D721Med (cell line): ENCODE measurements at regions not wholly inside any gene's neighbourhood (a gene's known extent, or its start where the extent isn't known, plus 50 kb on each side); places are given as distances from the start of the nearest gene placed in this dataset.

Experiments
- DNase-seq: peaks from one replicate; pipeline ENCODE4 v3.0.0; 2011; ENCODE audit warnings: low spot score; ENCODE audit not compliant: insufficient read length
- FAIRE-seq: peaks from 2 replicates; lab custom pipeline; 2011; peaks lifted over from hg19 to GRCh38; lab: Jason Lieb, UNC
- TF ChIP-seq, protein P1 (sequence below): IDR thresholded peaks from 2 replicates; pipeline ENCODE4 v1.5.1; 2012; ENCODE audit warnings: mild to moderate bottlenecking, control low read depth; ENCODE audit not compliant: insufficient read depth; ENCODE audit errors: missing control alignments

DNA sequence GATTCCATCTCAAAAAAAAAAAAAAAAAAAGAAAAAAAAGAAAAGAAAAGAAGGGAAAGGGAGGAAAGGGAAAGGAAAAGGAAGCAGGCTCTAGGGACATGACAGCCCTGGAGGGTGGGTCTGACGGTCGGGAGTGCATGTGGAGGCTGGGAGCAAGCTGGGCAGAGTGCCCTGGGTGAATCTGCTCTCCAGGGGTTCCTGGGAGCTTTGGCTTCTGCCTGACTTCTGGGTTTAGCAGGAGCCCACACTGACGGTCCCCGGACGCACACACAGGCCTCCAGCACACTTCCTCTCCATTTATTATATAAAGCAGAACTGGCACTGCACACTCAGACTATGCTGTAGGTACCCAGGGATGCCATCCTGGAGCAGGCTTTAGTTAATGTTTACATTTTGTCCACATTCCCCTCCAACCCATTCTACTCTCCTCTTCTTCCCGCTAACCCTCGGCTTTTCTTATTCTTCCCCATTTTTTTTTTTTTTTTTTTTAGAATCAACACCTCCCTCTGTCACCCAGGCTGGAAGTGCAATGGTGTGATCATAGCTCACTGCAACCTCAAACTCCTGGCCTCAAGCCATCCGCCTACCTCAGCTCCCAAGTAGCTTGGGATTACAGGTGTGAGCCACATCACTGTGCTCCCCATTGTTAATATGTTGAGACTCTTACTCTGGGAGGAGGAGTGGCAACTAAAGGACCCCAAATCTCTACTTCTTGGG lies 151.1 kb upstream of the SLC1A4 start:
- no peak for DNase-seq

DNA sequence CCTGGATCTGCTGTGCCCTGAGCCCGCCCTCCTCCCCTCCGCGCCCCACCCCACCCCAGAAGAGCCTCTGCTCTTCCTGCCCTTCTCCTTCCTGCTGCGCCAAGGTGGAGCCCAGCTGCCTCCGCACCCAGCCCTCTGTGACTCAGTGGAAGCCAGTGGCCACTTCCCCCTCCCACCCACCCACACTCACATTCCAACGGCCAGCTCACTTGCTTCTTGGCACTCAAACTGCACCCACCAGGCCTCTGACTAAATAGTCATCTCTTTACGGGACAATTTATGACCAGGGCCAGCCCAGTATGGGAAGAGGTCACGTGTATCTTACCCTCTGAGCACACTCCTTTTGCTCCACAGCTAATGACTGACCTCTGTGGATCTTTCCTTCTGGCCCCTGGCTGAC lies 150.4 kb upstream of the SLC1A4 start:
- TF ChIP-seq, protein P1, sequence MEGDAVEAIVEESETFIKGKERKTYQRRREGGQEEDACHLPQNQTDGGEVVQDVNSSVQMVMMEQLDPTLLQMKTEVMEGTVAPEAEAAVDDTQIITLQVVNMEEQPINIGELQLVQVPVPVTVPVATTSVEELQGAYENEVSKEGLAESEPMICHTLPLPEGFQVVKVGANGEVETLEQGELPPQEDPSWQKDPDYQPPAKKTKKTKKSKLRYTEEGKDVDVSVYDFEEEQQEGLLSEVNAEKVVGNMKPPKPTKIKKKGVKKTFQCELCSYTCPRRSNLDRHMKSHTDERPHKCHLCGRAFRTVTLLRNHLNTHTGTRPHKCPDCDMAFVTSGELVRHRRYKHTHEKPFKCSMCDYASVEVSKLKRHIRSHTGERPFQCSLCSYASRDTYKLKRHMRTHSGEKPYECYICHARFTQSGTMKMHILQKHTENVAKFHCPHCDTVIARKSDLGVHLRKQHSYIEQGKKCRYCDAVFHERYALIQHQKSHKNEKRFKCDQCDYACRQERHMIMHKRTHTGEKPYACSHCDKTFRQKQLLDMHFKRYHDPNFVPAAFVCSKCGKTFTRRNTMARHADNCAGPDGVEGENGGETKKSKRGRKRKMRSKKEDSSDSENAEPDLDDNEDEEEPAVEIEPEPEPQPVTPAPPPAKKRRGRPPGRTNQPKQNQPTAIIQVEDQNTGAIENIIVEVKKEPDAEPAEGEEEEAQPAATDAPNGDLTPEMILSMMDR: no peak
- no peak for DNase-seq
- no peak for FAIRE-seq

More for the DNA sequence above, 151.1 kb upstream of the SLC1A4 start:
- TF ChIP-seq, protein P1: no peak
- no peak for FAIRE-seq

DNA sequence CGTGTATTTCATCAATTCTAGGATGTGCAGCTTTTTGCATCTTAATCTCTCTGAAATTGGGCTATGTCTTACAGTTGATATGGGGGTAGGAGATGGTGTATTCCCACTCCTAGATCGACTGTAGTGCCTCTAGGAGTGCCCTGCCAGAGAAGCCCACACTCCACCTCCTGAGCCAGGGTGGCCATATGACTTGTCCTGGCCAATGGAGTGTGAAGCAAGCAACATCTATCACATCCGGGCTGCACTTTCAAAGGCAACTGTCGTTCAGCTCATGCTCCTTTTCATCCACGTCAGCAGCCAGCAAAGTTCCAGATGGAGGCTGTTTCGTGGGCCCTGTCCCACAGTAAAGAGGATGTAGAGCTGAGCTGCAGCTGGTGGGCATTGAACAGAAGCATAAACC lies 149.4 kb upstream of the SLC1A4 start:
- TF ChIP-seq, protein P1: no peak
- no peak for FAIRE-seq
- DNase-seq: no peak

DNA sequence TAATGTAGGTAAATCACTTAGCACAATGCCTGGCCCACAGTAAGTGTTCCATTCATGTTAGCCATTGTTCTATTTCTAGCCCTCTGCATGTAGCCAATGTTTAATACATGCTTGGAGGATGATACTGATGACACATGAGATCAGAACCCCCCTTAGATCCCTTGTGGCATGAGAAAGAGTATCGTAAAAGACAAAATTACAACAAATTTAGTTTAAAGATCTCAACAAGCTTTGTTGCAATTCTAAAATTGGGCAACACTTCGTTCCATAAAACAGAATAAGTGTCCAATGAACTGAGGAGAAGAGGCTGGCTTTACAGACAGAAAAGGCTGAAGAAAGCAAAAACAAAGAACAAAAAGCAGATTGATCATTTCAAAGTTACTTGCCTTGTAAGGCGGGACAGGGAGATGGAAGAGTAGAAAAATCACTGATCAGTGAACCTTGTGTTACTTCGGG lies 148.7 kb upstream of the SLC1A4 start:
- no peak for DNase-seq
- TF ChIP-seq, protein P1: no peak
- no peak for FAIRE-seq

DNA sequence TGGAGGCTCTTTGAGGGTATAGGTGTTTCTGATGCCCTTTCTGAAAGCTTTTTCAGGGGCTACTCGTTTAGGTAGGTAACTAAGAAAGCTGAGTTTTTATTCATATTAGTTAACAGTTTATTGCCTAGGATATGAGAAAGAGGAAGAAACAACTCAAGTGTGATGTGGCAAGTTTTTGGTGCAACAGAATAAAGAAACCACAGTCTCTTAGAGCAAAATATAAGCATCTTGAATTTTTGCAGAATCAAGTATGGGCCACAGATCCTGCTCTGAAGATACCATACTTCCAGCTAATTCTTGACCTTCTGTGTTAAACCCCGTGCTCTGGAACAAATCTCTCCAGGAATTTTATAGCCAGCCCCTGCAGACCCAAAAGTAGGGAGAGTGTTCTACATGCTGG lies 147.7 kb upstream of the SLC1A4 start:
- DNase-seq (no peak), FAIRE-seq (no peak)
- TF ChIP-seq, protein P1: no peak

DNA sequence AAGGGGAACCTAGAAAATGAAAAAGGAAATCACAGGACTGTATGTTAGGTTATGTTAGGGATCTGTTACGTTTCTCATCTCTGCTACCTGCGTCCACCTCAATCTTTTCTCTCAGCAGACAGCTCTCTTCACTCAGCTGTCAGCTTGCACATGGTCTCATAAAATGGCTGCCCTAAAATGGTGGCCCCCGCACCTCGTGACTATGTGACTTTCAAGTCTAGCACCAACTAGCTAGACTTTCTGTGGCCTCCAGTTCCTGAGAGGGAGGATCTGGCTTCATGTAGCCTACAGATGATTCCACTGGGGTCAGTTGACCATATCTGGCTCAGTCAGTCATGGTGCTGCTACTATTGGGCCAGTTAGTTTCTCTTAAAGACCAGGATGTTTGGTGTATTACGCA lies 147.2 kb upstream of the SLC1A4 start:
- DNase-seq (no peak), FAIRE-seq (no peak)
- TF ChIP-seq, protein P1: no peak

DNA sequence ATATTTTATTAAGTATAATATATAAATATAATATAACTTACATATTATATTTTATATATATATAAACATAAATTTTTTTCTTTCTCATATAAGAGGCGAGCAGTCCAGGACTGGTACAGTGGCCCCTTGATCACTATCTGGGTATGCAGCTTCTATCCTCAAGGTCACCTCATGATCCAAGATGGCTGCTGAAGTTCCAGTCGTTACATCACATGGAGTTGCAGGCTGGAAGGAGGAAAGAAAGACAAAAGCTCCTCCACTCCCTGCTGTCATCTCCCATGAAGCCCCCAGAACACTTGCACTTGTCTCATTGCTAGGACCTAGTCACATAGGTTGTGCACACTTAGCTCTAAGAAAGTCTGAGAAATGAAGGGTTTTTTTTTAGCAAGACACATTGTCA lies 145.1 kb upstream of the SLC1A4 start:
- DNase-seq: no peak
- no peak for FAIRE-seq
- TF ChIP-seq, protein P1: no peak
